PC-9 (cell line): ENCODE measurements at regions not wholly inside any gene's neighbourhood (a gene's known extent, or its start where the extent isn't known, plus 50 kb on each side); places are given as distances from the start of the nearest gene placed in this dataset.

Experiments
- EZH2 ChIP-seq: fragments of 200-600 bp; sonication (generic); IDR thresholded peaks from 2 replicates; pipeline ENCODE4 v1.8.0; 2017; ENCODE audit warnings: antibody characterized with exemption, low read depth
- TF ChIP-seq, protein P1 (sequence below): fragments of 200-600 bp; sonication (generic); conservative IDR thresholded peaks from 2 replicates; pipeline ENCODE4 v1.6.1; 2017; ENCODE audit warnings: mixed run types, antibody characterized with exemption, mild to moderate bottlenecking, moderate library complexity

DNA sequence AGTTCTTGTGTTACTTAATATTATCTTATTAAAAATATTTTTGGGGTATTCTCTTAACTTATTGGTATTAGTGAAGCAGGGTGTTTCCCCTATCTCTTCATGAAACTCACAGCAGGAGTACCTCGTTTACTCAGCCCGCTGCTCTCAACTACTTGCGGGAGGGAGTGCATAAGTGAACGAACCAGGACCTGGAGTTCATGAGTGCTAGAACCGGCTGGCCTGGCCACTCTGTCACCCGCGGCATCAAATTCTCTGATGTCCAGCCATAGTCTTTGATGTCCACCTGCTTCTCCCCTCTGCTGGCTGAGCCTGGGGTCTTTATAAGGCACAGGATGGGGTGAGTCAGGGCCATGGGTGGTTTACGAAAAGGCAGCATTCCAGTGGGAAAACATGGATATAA lies 216.7 kb upstream of the ANO5 start:
- TF ChIP-seq, protein P1, sequence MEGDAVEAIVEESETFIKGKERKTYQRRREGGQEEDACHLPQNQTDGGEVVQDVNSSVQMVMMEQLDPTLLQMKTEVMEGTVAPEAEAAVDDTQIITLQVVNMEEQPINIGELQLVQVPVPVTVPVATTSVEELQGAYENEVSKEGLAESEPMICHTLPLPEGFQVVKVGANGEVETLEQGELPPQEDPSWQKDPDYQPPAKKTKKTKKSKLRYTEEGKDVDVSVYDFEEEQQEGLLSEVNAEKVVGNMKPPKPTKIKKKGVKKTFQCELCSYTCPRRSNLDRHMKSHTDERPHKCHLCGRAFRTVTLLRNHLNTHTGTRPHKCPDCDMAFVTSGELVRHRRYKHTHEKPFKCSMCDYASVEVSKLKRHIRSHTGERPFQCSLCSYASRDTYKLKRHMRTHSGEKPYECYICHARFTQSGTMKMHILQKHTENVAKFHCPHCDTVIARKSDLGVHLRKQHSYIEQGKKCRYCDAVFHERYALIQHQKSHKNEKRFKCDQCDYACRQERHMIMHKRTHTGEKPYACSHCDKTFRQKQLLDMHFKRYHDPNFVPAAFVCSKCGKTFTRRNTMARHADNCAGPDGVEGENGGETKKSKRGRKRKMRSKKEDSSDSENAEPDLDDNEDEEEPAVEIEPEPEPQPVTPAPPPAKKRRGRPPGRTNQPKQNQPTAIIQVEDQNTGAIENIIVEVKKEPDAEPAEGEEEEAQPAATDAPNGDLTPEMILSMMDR = no peak
- TF ChIP-seq EZH2 = no peak
